Ovary (tissue), 3 donors: ENCODE measurements at regions not wholly inside any gene's neighbourhood (a gene's known extent, or its start where the extent isn't known, plus 50 kb on each side); places are given as distances from the start of the nearest gene placed in this dataset.

Source experiments
- EP300 ChIP-seq: sonication (generic); formaldehyde crosslinking; IDR thresholded peaks from one replicate; pipeline ENCODE4 v1.6.1; 2017; ENCODE audit warnings: antibody characterized with exemption
- POLR2A ChIP-seq: fragments of 450-650 bp; IDR thresholded peaks from one replicate; pipeline ENCODE4 v1.6.1; 2017; ENCODE audit warnings: antibody characterized with exemption, mild to moderate bottlenecking, moderate library complexity
- TF ChIP-seq, protein P1 (sequence below), 3 donors: fragments of 450-650 bp in 2 of 3; fragments of 200-600 bp in 1 of 3; IDR thresholded peaks; one replicate each; pipeline versions ENCODE4 v1.5.1 to v1.8.0; 2016 to 2022; ENCODE audit warnings: antibody characterized with exemption in 3 of 3, mild to moderate bottlenecking in 1 of 3
- donor health status: DM: no; HTN: no; CAD: no.

DNA sequence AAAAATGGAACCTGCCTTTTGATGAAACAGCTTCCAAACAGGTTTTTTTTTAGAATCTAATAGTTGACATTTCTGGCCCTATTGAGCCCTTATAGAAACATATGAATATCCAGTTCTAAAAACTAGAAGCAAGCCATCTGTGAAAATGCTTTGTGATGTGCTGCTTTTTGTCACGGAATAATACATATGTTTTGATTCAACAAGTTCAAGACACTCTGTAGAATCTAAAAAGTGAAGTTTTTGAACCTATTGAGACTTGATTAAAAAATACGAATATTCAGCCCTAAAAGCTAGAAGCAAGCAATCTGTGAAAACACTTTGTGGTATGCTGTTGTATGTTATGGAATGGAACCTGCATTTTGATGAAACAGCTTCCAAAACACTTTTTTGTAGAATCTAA, 106.7 kb upstream of the VPREB1 start:
- TF ChIP-seq, protein P1, sequence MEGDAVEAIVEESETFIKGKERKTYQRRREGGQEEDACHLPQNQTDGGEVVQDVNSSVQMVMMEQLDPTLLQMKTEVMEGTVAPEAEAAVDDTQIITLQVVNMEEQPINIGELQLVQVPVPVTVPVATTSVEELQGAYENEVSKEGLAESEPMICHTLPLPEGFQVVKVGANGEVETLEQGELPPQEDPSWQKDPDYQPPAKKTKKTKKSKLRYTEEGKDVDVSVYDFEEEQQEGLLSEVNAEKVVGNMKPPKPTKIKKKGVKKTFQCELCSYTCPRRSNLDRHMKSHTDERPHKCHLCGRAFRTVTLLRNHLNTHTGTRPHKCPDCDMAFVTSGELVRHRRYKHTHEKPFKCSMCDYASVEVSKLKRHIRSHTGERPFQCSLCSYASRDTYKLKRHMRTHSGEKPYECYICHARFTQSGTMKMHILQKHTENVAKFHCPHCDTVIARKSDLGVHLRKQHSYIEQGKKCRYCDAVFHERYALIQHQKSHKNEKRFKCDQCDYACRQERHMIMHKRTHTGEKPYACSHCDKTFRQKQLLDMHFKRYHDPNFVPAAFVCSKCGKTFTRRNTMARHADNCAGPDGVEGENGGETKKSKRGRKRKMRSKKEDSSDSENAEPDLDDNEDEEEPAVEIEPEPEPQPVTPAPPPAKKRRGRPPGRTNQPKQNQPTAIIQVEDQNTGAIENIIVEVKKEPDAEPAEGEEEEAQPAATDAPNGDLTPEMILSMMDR (IDR thresholded peaks at IDR 0.05), result no peak
- TF ChIP-seq EP300, result no peak
- no peak for TF ChIP-seq POLR2A
